ENCODE measurements at regions not wholly inside any gene's neighbourhood (a gene's known extent, or its start where the extent isn't known, plus 50 kb on each side); places are given as distances from the start of the nearest gene placed in this dataset.

- TF ChIP-seq RNF219 (CRISPR knock-in tag; IDR thresholded peaks at IDR 0.05) (no peak), CBX5 (IDR thresholded peaks at IDR 0.05; ENCODE audit: borderline replicate concordance, low read depth) (no peak), CEBPB (tag; IDR thresholded peaks at IDR 0.05) (peak; percentile 68; the same call in 1 of the 2 replicates), SMAD4 (CRISPR knock-in tag; conservative IDR thresholded peaks at IDR 0.05) (0 out of 2 replicates have a peak, but pooled peaks have one; percentile 34), CSDE1 (IDR thresholded peaks at IDR 0.05) (no peak), HDAC8 (tag; IDR thresholded peaks at IDR 0.05) (no peak), NRF1 (conservative IDR thresholded peaks at IDR 0.05 in 1 of 2, IDR thresholded peaks at IDR 0.05 in 1 of 2) (no peak), SNRNP70 (optimal IDR thresholded peaks at IDR 0.05; ENCODE audit: low read depth, low read length) (no peak), ZNF431 (CRISPR knock-in tag; IDR thresholded peaks at IDR 0.05) (no peak), PHF20 (IDR thresholded peaks at IDR 0.05; ENCODE audit: partially characterized antibody) (no peak), CEBPG (CRISPR knock-in tag; IDR thresholded peaks at IDR 0.05) (no peak; the same call in 1 of the 2 replicates), CEBPG (tag; conservative IDR thresholded peaks at IDR 0.05 in 1 of 2, IDR thresholded peaks at IDR 0.05 in 1 of 2) (peak; percentile 51 to 61; a peak in 3 of 4 replicates), ZNF79 (CRISPR knock-in tag; IDR thresholded peaks at IDR 0.05; ENCODE audit: low read depth) (no peak), ZNF561 (CRISPR knock-in tag; conservative IDR thresholded peaks at IDR 0.05) (no peak), RBFOX2 (IDR thresholded peaks at IDR 0.05; ENCODE audit: low read depth, low read length) (no peak)
- TF ChIP-seq, protein P1, sequence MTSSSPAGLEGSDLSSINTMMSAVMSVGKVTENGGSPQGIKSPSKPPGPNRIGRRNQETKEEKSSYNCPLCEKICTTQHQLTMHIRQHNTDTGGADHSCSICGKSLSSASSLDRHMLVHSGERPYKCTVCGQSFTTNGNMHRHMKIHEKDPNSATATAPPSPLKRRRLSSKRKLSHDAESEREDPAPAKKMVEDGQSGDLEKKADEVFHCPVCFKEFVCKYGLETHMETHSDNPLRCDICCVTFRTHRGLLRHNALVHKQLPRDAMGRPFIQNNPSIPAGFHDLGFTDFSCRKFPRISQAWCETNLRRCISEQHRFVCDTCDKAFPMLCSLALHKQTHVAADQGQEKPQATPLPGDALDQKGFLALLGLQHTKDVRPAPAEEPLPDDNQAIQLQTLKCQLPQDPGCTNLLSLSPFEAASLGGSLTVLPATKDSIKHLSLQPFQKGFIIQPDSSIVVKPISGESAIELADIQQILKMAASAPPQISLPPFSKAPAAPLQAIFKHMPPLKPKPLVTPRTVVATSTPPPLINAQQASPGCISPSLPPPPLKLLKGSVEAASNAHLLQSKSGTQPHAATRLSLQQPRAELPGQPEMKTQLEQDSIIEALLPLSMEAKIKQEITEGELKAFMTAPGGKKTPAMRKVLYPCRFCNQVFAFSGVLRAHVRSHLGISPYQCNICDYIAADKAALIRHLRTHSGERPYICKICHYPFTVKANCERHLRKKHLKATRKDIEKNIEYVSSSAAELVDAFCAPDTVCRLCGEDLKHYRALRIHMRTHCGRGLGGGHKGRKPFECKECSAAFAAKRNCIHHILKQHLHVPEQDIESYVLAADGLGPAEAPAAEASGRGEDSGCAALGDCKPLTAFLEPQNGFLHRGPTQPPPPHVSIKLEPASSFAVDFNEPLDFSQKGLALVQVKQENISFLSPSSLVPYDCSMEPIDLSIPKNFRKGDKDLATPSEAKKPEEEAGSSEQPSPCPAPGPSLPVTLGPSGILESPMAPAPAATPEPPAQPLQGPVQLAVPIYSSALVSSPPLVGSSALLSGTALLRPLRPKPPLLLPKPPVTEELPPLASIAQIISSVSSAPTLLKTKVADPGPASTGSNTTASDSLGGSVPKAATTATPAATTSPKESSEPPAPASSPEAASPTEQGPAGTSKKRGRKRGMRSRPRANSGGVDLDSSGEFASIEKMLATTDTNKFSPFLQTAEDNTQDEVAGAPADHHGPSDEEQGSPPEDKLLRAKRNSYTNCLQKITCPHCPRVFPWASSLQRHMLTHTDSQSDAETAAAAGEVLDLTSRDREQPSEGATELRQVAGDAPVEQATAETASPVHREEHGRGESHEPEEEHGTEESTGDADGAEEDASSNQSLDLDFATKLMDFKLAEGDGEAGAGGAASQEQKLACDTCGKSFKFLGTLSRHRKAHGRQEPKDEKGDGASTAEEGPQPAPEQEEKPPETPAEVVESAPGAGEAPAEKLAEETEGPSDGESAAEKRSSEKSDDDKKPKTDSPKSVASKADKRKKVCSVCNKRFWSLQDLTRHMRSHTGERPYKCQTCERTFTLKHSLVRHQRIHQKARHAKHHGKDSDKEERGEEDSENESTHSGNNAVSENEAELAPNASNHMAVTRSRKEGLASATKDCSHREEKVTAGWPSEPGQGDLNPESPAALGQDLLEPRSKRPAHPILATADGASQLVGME (CRISPR knock-in tag; IDR thresholded peaks at IDR 0.05): no peak
- TF ChIP-seq, protein P2, sequence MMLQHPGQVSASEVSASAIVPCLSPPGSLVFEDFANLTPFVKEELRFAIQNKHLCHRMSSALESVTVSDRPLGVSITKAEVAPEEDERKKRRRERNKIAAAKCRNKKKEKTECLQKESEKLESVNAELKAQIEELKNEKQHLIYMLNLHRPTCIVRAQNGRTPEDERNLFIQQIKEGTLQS (IDR thresholded peaks at IDR 0.05): peak; percentile 77
- TF ChIP-seq, protein P2 (CRISPR knock-in tag; conservative IDR thresholded peaks at IDR 0.05): no peak
- TF ChIP-seq, protein P3, sequence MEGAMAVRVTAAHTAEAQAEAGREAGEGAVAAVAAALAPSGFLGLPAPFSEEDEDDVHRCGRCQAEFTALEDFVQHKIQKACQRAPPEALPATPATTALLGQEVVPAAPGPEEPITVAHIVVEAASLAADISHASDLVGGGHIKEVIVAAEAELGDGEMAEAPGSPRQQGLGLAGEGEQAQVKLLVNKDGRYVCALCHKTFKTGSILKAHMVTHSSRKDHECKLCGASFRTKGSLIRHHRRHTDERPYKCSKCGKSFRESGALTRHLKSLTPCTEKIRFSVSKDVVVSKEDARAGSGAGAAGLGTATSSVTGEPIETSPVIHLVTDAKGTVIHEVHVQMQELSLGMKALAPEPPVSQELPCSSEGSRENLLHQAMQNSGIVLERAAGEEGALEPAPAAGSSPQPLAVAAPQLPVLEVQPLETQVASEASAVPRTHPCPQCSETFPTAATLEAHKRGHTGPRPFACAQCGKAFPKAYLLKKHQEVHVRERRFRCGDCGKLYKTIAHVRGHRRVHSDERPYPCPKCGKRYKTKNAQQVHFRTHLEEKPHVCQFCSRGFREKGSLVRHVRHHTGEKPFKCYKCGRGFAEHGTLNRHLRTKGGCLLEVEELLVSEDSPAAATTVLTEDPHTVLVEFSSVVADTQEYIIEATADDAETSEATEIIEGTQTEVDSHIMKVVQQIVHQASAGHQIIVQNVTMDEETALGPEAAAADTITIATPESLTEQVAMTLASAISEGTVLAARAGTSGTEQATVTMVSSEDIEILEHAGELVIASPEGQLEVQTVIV (CRISPR knock-in tag; IDR thresholded peaks at IDR 0.05; ENCODE audit: borderline replicate concordance): no peak
These were observed 388.2 kb upstream of the CITED2 start (continued) for GRCh38 chr6:139762587-139763031.

All from K562 (cell line).